ENCODE measurements at regions not wholly inside any gene's neighbourhood (a gene's known extent, or its start where the extent isn't known, plus 50 kb on each side); places are given as distances from the start of the nearest gene placed in this dataset.

DNA sequence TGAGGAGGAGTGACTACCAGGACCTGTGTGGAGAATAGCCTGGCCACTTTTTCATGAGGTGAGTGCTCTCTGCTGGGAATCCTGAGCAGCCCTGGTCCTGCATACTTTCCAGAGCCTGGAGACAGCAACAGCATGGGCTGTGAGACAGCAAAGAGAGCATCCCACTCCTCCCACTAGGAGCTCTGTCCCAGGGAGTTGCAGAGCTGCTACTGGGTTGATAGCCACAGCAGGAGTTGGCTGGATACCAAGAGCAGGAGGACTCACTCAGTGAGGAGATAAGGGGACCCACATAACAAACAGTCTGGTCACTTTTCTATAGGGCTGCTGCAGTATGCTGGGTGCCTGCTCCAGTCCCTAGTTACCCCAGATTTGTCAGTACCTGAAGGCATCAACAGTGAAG lies 439.3 kb upstream of the CDH8 start:
- Histone ChIP-seq H3K36me3 (no peaks in the 10 kb centered on the region), H3K4me1 (no peaks in the 10 kb centered on the region), H3K27me3 (no peaks in the 10 kb centered on the region), H3K9me3 (peaks cover 4 to 61% (median 35%) of the 10 kb centered on the region in 4 donors), H3K4me3 (no peak overlapping the region), H3K27ac (no peak overlapping the region)
- intact Hi-C loops (cut with DNase I; ENCODE audit: low total_unique reads) = no loop called here
- TF ChIP-seq POLR2A (IDR thresholded peaks at IDR 0.05) (no peak), EP300 (IDR thresholded peaks at IDR 0.05) (no peak), POLR2AphosphoS5 (IDR thresholded peaks at IDR 0.05) (no peak)
- TF ChIP-seq, protein P1, sequence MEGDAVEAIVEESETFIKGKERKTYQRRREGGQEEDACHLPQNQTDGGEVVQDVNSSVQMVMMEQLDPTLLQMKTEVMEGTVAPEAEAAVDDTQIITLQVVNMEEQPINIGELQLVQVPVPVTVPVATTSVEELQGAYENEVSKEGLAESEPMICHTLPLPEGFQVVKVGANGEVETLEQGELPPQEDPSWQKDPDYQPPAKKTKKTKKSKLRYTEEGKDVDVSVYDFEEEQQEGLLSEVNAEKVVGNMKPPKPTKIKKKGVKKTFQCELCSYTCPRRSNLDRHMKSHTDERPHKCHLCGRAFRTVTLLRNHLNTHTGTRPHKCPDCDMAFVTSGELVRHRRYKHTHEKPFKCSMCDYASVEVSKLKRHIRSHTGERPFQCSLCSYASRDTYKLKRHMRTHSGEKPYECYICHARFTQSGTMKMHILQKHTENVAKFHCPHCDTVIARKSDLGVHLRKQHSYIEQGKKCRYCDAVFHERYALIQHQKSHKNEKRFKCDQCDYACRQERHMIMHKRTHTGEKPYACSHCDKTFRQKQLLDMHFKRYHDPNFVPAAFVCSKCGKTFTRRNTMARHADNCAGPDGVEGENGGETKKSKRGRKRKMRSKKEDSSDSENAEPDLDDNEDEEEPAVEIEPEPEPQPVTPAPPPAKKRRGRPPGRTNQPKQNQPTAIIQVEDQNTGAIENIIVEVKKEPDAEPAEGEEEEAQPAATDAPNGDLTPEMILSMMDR (IDR thresholded peaks at IDR 0.05) = no peak
- DNase-seq = no peak

- Histone ChIP-seq H3K4me1 (no peaks in the 10 kb centered on the region), H3K4me3 (no peak overlapping the region), H3K9me3 (peaks cover 0 to 11% (median 2%) of the 10 kb centered on the region in 4 donors), H3K27ac (no peak overlapping the region), H3K36me3 (no peaks in the 10 kb centered on the region), H3K27me3 (no peaks in the 10 kb centered on the region)
- WGBS, 5 donors = 75 to 94% (median 81%) methylated on average over 2 of the region's 2 CpGs
- intact Hi-C loops (cut with DNase I; ENCODE audit: low total_unique reads) = no loop called here
- DNase-seq = no peak
- TF ChIP-seq, protein P1 (IDR thresholded peaks at IDR 0.05) = no peak
- TF ChIP-seq EP300 (IDR thresholded peaks at IDR 0.05) = no peak
- no peak for TF ChIP-seq POLR2A (IDR thresholded peaks at IDR 0.05)
- TF ChIP-seq POLR2AphosphoS5 (IDR thresholded peaks at IDR 0.05) = no peak
Observed at GRCh38 chr16:62462971-62463370, 426.7 kb upstream of the CDH8 start.

DNA sequence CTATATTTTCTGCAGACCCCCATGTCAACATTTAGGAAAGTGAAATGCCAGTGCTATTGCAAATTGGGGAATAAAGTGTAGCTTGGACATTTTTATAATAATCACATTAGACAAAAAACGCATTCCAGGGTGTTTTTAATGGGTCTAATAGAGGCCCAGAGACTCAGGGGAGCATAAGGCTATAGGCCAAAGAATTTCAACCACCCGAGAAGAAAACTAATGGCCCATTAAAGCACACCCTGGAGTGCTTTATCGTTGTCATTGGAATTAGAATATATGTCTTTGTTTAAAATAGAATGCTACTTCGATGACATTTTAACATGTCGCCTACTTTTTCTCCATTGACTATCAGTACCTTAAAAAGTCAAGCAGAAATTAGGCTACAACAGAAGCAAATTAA lies 414.1 kb upstream of the CDH8 start:
- 44 to 61% (median 47%) methylated on average over 5 of the region's 5 CpGs for WGBS, 5 donors
- Histone ChIP-seq H3K9me3 (peaks cover 0 to 4% (median 0%) of the 10 kb centered on the region in 4 donors), H3K27me3 (no peaks in the 10 kb centered on the region), H3K36me3 (no peaks in the 10 kb centered on the region), H3K4me1 (no peaks in the 10 kb centered on the region), H3K27ac (no peak overlapping the region), H3K4me3 (no peak overlapping the region)
- DNase-seq = no peak
- intact Hi-C loops (cut with DNase I; ENCODE audit: low total_unique reads) = no loop called here
- TF ChIP-seq EP300 (IDR thresholded peaks at IDR 0.05) (no peak), POLR2AphosphoS5 (IDR thresholded peaks at IDR 0.05) (no peak), POLR2A (IDR thresholded peaks at IDR 0.05) (no peak)
- TF ChIP-seq, protein P1 (IDR thresholded peaks at IDR 0.05) = no peak

DNA sequence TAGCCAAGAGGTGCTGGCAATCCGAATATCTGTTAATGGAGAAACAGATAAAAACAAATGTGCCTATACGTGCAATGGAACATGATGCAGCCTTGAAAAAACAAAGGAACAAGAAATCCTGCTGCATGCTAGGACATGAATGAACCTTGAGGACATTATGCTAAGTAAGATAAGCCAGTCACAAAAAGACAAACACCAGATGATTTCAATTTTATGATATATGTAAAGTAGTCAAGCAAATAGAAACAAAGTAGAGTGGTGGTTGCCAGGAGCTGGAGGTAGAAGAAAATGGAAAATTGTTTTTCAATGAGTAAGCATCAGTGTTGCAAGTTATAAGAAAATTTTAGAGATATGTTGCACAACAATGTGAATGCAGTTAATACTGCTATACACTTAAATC lies 409.7 kb upstream of the CDH8 start:
- Histone ChIP-seq H3K4me3 (no peak overlapping the region), H3K4me1 (no peaks in the 10 kb centered on the region), H3K36me3 (no peaks in the 10 kb centered on the region), H3K9me3 (peaks cover 0 to 16% (median 4%) of the 10 kb centered on the region in 4 donors), H3K27ac (no peak overlapping the region), H3K27me3 (no peaks in the 10 kb centered on the region)
- TF ChIP-seq, protein P1 (IDR thresholded peaks at IDR 0.05) = no peak
- TF ChIP-seq POLR2AphosphoS5 (IDR thresholded peaks at IDR 0.05) = no peak
- TF ChIP-seq EP300 (IDR thresholded peaks at IDR 0.05) = no peak
- no peak for TF ChIP-seq POLR2A (IDR thresholded peaks at IDR 0.05)
- intact Hi-C loops (cut with DNase I; ENCODE audit: low total_unique reads) = no loop called here
- 61 to 72% (median 67%) methylated on average over 2 of the region's 2 CpGs for WGBS, 5 donors
- no peak for DNase-seq

Data from stomach (tissue), 8 donors.